ENCODE measurements at regions not wholly inside any gene's neighbourhood (a gene's known extent, or its start where the extent isn't known, plus 50 kb on each side); places are given as distances from the start of the nearest gene placed in this dataset.

- DNase-seq (ENCODE audit: extremely low spot score, unreplicated experiment) = no peak
- Mint-ChIP-seq H3K4me3 (no peak overlapping the region), H3K27ac (no peak overlapping the region), H3K36me3 (no peaks in the 10 kb centered on the region), H3K4me1 (ENCODE audit: unreplicated experiment) (no peaks in the 10 kb centered on the region), H3K9me3 (no peaks in the 10 kb centered on the region), H3K27me3 (peaks cover 61% of the 10 kb centered on the region)
- TF ChIP-seq, protein P1, sequence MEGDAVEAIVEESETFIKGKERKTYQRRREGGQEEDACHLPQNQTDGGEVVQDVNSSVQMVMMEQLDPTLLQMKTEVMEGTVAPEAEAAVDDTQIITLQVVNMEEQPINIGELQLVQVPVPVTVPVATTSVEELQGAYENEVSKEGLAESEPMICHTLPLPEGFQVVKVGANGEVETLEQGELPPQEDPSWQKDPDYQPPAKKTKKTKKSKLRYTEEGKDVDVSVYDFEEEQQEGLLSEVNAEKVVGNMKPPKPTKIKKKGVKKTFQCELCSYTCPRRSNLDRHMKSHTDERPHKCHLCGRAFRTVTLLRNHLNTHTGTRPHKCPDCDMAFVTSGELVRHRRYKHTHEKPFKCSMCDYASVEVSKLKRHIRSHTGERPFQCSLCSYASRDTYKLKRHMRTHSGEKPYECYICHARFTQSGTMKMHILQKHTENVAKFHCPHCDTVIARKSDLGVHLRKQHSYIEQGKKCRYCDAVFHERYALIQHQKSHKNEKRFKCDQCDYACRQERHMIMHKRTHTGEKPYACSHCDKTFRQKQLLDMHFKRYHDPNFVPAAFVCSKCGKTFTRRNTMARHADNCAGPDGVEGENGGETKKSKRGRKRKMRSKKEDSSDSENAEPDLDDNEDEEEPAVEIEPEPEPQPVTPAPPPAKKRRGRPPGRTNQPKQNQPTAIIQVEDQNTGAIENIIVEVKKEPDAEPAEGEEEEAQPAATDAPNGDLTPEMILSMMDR (conservative IDR thresholded peaks at IDR 0.05) = no peak
These were observed 50.1 kb upstream of the EIF5 start for GRCh38 chr14:103283916-103284315.

Data from type B pancreatic cell (in vitro differentiated cells).